ENCODE measurements at regions not wholly inside any gene's neighbourhood (a gene's known extent, or its start where the extent isn't known, plus 50 kb on each side); places are given as distances from the start of the nearest gene placed in this dataset.

- H3K4me1 Mint-ChIP-seq, result peaks cover 15% of the 10 kb centered on the region
- no peak overlapping the region for H2AFZ ChIP-seq (replicated peaks)
These were observed 74.6 kb upstream of the KCND3 start for GRCh38 chr1:112063781-112064728.

GRCh38 chr1:112067989-112068388 lies 78.5 kb upstream of the KCND3 start:
- no peaks in the 10 kb centered on the region for H3K36me3 Mint-ChIP-seq
- Histone ChIP-seq H3K27me3 (no peaks in the 10 kb centered on the region), H3K9ac (no peak overlapping the region), H3K27ac (no peak overlapping the region), H3K79me2 (ENCODE audit: low read depth) (no peaks in the 10 kb centered on the region), H3K4me3 (no peak overlapping the region), H3K36me3 (no peaks in the 10 kb centered on the region), H4K20me1 (ENCODE audit: low read depth) (no peaks in the 10 kb centered on the region), H3K4me2 (no peak overlapping the region), H3K9me3 (ENCODE audit: low read depth) (peaks cover 13% of the 10 kb centered on the region), H2AFZ (replicated peaks) (no peak overlapping the region), H3F3A (ENCODE audit: low read depth) (no peaks in the 10 kb centered on the region), H3K4me1 (no peaks in the 10 kb centered on the region)
- peaks cover 15% of the 10 kb centered on the region for H3K4me1 Mint-ChIP-seq
- no peak overlapping the region for H3K4me3 Mint-ChIP-seq
- H3K27ac Mint-ChIP-seq, result no peak overlapping the region
- DNase-seq (ENCODE audit: low spot score), result no peak
- TF ChIP-seq EZH2phosphoT487 (IDR thresholded peaks at IDR 0.05) (no peak), EZH2 (IDR thresholded peaks at IDR 0.05) (no peak), CTCF (IDR thresholded peaks at IDR 0.05) (no peak)
- H3K27me3 Mint-ChIP-seq (ENCODE audit: insufficient read depth, low read depth), result peaks cover 2% of the 10 kb centered on the region
- H3K9me3 Mint-ChIP-seq, result peaks cover 10% of the 10 kb centered on the region

More at GRCh38 chr1:112063781-112064728, 74.6 kb upstream of the KCND3 start:
- Histone ChIP-seq H3K4me1 (no peaks in the 10 kb centered on the region), H3K4me2 (no peak overlapping the region), H3K4me3 (no peak overlapping the region), H3F3A (ENCODE audit: low read depth) (no peaks in the 10 kb centered on the region), H3K79me2 (ENCODE audit: low read depth) (no peaks in the 10 kb centered on the region), H3K27me3 (no peaks in the 10 kb centered on the region), H3K27ac (no peak overlapping the region), H3K9me3 (ENCODE audit: low read depth) (no peaks in the 10 kb centered on the region), H4K20me1 (ENCODE audit: low read depth) (no peaks in the 10 kb centered on the region), H3K36me3 (no peaks in the 10 kb centered on the region), H3K9ac (no peak overlapping the region)
- no peak for TF ChIP-seq EZH2 (IDR thresholded peaks at IDR 0.05)
- TF ChIP-seq EZH2phosphoT487 (IDR thresholded peaks at IDR 0.05), result no peak
- Mint-ChIP-seq H3K9me3 (peaks cover 6% of the 10 kb centered on the region), H3K36me3 (no peaks in the 10 kb centered on the region), H3K27me3 (ENCODE audit: insufficient read depth, low read depth) (peaks cover 2% of the 10 kb centered on the region), H3K27ac (peak overlapping the region; percentile 12), H3K4me3 (no peak overlapping the region)
- DNase-seq (ENCODE audit: low spot score), result no peak

- Histone ChIP-seq H2AFZ (replicated peaks) (no peak overlapping the region), H3K36me3 (no peaks in the 10 kb centered on the region), H3K4me1 (no peaks in the 10 kb centered on the region), H3K4me2 (no peak overlapping the region), H3K27me3 (no peaks in the 10 kb centered on the region), H3F3A (ENCODE audit: low read depth) (no peaks in the 10 kb centered on the region), H3K9me3 (ENCODE audit: low read depth) (peaks cover 19% of the 10 kb centered on the region), H3K79me2 (ENCODE audit: low read depth) (no peaks in the 10 kb centered on the region), H3K4me3 (no peak overlapping the region), H3K9ac (no peak overlapping the region), H3K27ac (no peak overlapping the region), H4K20me1 (ENCODE audit: low read depth) (no peaks in the 10 kb centered on the region)
- Mint-ChIP-seq H3K9me3 (peaks cover 6% of the 10 kb centered on the region), H3K36me3 (no peaks in the 10 kb centered on the region), H3K4me1 (no peaks in the 10 kb centered on the region), H3K4me3 (no peak overlapping the region), H3K27me3 (ENCODE audit: insufficient read depth, low read depth) (no peaks in the 10 kb centered on the region), H3K27ac (no peak overlapping the region)
- no peak for DNase-seq (ENCODE audit: low spot score)
- TF ChIP-seq EZH2phosphoT487 (IDR thresholded peaks at IDR 0.05), result no peak
- no peak for TF ChIP-seq CTCF (IDR thresholded peaks at IDR 0.05)
- no peak for TF ChIP-seq EZH2 (IDR thresholded peaks at IDR 0.05)
These were observed 81.2 kb upstream of the KCND3 start for GRCh38 chr1:112070677-112071076.

- no peak overlapping the region for H3K4me3 Mint-ChIP-seq
- TF ChIP-seq EZH2phosphoT487 (IDR thresholded peaks at IDR 0.05) (no peak), CTCF (IDR thresholded peaks at IDR 0.05) (no peak), EZH2 (IDR thresholded peaks at IDR 0.05) (no peak)
These were observed 85.2 kb upstream of the KCND3 start for GRCh38 chr1:112074711-112075110.

More at GRCh38 chr1:112074711-112075110, 85.2 kb upstream of the KCND3 start:
- Histone ChIP-seq H3K27me3 (no peaks in the 10 kb centered on the region), H3K36me3 (no peaks in the 10 kb centered on the region), H2AFZ (replicated peaks) (no peak overlapping the region), H3K4me3 (no peak overlapping the region), H3K4me1 (no peaks in the 10 kb centered on the region), H3K27ac (no peak overlapping the region), H3F3A (ENCODE audit: low read depth) (no peaks in the 10 kb centered on the region), H3K79me2 (ENCODE audit: low read depth) (no peaks in the 10 kb centered on the region), H3K4me2 (no peak overlapping the region), H3K9me3 (ENCODE audit: low read depth) (peaks cover 19% of the 10 kb centered on the region), H3K9ac (no peak overlapping the region), H4K20me1 (ENCODE audit: low read depth) (no peaks in the 10 kb centered on the region)
- DNase-seq (ENCODE audit: low spot score), result no peak
- Mint-ChIP-seq H3K27me3 (ENCODE audit: insufficient read depth, low read depth) (peaks cover 5% of the 10 kb centered on the region), H3K9me3 (peaks cover 6% of the 10 kb centered on the region), H3K4me1 (no peaks in the 10 kb centered on the region), H3K36me3 (no peaks in the 10 kb centered on the region), H3K27ac (no peak overlapping the region)
